ENCODE measurements at regions not wholly inside any gene's neighbourhood (a gene's known extent, or its start where the extent isn't known, plus 50 kb on each side); places are given as distances from the start of the nearest gene placed in this dataset.
"Not testable (repeated sequence)": the region's sequence is repeated elsewhere in the genome, so short reads cannot be mapped to it uniquely, and the experiment has no call there.

GRCh38 chr6:25205629-25206028 is 73.5 kb upstream of the CARMIL1 start:
- H2BK12ac ChIP-seq (ENCODE audit: insufficient read length, low read depth, low read length): no peak overlapping the region
- H3K56ac ChIP-seq (ENCODE audit: insufficient read length, low read depth, low read length): no peak overlapping the region
- no peak for TF ChIP-seq CTCF (conservative IDR thresholded peaks at IDR 0.05)
- no peak overlapping the region for H2AK5ac ChIP-seq (ENCODE audit: insufficient read length, low read length)
- no peak overlapping the region for H2BK120ac ChIP-seq (ENCODE audit: low read depth, low read length, poor library complexity, severe bottlenecking)
- no peaks in the 10 kb centered on the region for H3K27me3 ChIP-seq (ENCODE audit: insufficient read depth, low read length)
- no peaks in the 10 kb centered on the region for H3K4me1 ChIP-seq (ENCODE audit: insufficient read depth, low read length)
- H3K27me3 Mint-ChIP-seq (ENCODE audit: low read depth): no peaks in the 10 kb centered on the region; the same call in 1 of the 2 replicates
- H3K14ac ChIP-seq (ENCODE audit: insufficient read depth, low read length): no peak overlapping the region
- H3K4ac ChIP-seq (ENCODE audit: low read depth, low read length): no peak overlapping the region
- H2BK15ac ChIP-seq (ENCODE audit: low read depth, low read length): no peak overlapping the region
- no peak overlapping the region for H4K8ac ChIP-seq (replicated peaks; ENCODE audit: insufficient read length, low read depth, low read length)
- no peak overlapping the region for H3K18ac ChIP-seq (ENCODE audit: insufficient read length, low read depth, low read length)
- no peak overlapping the region for H3K23ac ChIP-seq (ENCODE audit: insufficient read length, low read depth, low read length)
- no peak overlapping the region for H2AFZ ChIP-seq (ENCODE audit: low read length)
- no peak for DNase-seq
- H3K79me2 ChIP-seq (ENCODE audit: insufficient read depth, low read length): no peaks in the 10 kb centered on the region
- H3K4me2 ChIP-seq (ENCODE audit: insufficient read depth, insufficient read length, low read length): no peak overlapping the region
- H3K9me3 ChIP-seq (ENCODE audit: control insufficient read depth, low read depth, low read length): no peaks in the 10 kb centered on the region
- no peak overlapping the region for H2BK5ac ChIP-seq (ENCODE audit: insufficient read length, low read length)
- no peak overlapping the region for H4K91ac ChIP-seq (ENCODE audit: insufficient read length, low read depth, low read length)
- H3K9ac ChIP-seq (ENCODE audit: extremely low read depth, insufficient read length, low read length): no peak overlapping the region
- no peak overlapping the region for H2BK20ac ChIP-seq (ENCODE audit: low read depth, low read length, poor library complexity, severe bottlenecking)
- H3K79me1 ChIP-seq (ENCODE audit: insufficient read depth, low read depth, low read length, poor library complexity, severe bottlenecking): no peaks in the 10 kb centered on the region
- H3T11ph ChIP-seq (ENCODE audit: low read length): no peak overlapping the region
- no peak overlapping the region for H3K4me3 Mint-ChIP-seq
- H3K9me3 Mint-ChIP-seq: peaks cover 3 to 21% of the 10 kb centered on the region in 2 experiments
- H3K36me3 Mint-ChIP-seq (ENCODE audit: insufficient read depth in 1 of 3, low read depth in 3 of 3): peaks cover 0 to 10% (median 3%) of the 10 kb centered on the region in 3 experiments; a peak in 3 of 7 replicates
- no peak overlapping the region for H3K27ac Mint-ChIP-seq
- peaks cover 0 to 8% of the 10 kb centered on the region in 2 experiments; a peak in 2 of 4 replicates for H3K4me1 Mint-ChIP-seq
- no peaks in the 10 kb centered on the region for H3K23me2 ChIP-seq (ENCODE audit: insufficient read length, low read depth, low read length, poor library complexity, severe bottlenecking)
- H4K20me1 ChIP-seq (ENCODE audit: control insufficient read depth, insufficient read depth, insufficient read length): no peaks in the 10 kb centered on the region
- H3K27ac ChIP-seq (ENCODE audit: insufficient read length, low read depth, low read length): no peak overlapping the region
- H4K5ac ChIP-seq (ENCODE audit: insufficient read length, low read depth, low read length): no peak overlapping the region

GRCh38 chr6:25207453-25208155 is 71.6 kb upstream of the CARMIL1 start:
- H4K20me1 ChIP-seq (ENCODE audit: control insufficient read depth, insufficient read depth, insufficient read length); H3K4me1 ChIP-seq (ENCODE audit: insufficient read depth, low read length); H3K4ac ChIP-seq (ENCODE audit: low read depth, low read length); H3K56ac ChIP-seq (ENCODE audit: insufficient read length, low read depth, low read length); H2BK12ac ChIP-seq (ENCODE audit: insufficient read length, low read depth, low read length); H3K4me2 ChIP-seq (ENCODE audit: insufficient read depth, insufficient read length, low read length); H3K14ac ChIP-seq (ENCODE audit: insufficient read depth, low read length); H2BK15ac ChIP-seq (ENCODE audit: low read depth, low read length); H3K23ac ChIP-seq (ENCODE audit: insufficient read length, low read depth, low read length); H3K27me3 Mint-ChIP-seq (ENCODE audit: low read depth); H3K27ac Mint-ChIP-seq; H4K5ac ChIP-seq (ENCODE audit: insufficient read length, low read depth, low read length); H3K9ac ChIP-seq (ENCODE audit: extremely low read depth, insufficient read length, low read length); H4K8ac ChIP-seq (replicated peaks; ENCODE audit: insufficient read length, low read depth, low read length); H3T11ph ChIP-seq (ENCODE audit: low read length); H4K91ac ChIP-seq (ENCODE audit: insufficient read length, low read depth, low read length); H3K79me2 ChIP-seq (ENCODE audit: insufficient read depth, low read length); H3K27ac ChIP-seq (ENCODE audit: insufficient read length, low read depth, low read length); H2AK5ac ChIP-seq (ENCODE audit: insufficient read length, low read length); H3K36me3 Mint-ChIP-seq (ENCODE audit: insufficient read depth in 1 of 3, low read depth in 3 of 3); H2BK20ac ChIP-seq (ENCODE audit: low read depth, low read length, poor library complexity, severe bottlenecking); H2BK120ac ChIP-seq (ENCODE audit: low read depth, low read length, poor library complexity, severe bottlenecking); H3K4me1 Mint-ChIP-seq; H3K4me3 Mint-ChIP-seq; H2AFZ ChIP-seq (ENCODE audit: low read length); H3K79me1 ChIP-seq (ENCODE audit: insufficient read depth, low read depth, low read length, poor library complexity, severe bottlenecking); H3K23me2 ChIP-seq (ENCODE audit: insufficient read length, low read depth, low read length, poor library complexity, severe bottlenecking); H3K27me3 ChIP-seq (ENCODE audit: insufficient read depth, low read length); H3K9me3 ChIP-seq (ENCODE audit: control insufficient read depth, low read depth, low read length); H2BK5ac ChIP-seq (ENCODE audit: insufficient read length, low read length); H3K18ac ChIP-seq (ENCODE audit: insufficient read length, low read depth, low read length): not testable (repeated sequence)
- peak; percentile 42 for DNase-seq
- WGBS (ENCODE audit: extremely low coverage, insufficient read length, low lambda C conversion rate): no CpG with 5 or more reads among the region's 5 CpGs
- peaks cover 8 to 21% of the 10 kb centered on the region in 2 experiments for H3K9me3 Mint-ChIP-seq

All from H9 (cell line).